ENCODE measurements at regions not wholly inside any gene's neighbourhood (a gene's known extent, or its start where the extent isn't known, plus 50 kb on each side); places are given as distances from the start of the nearest gene placed in this dataset.

GRCh38 chr11:94715225-94715624, 52.9 kb upstream of the AMOTL1 start:
- DNase-seq (ENCODE audit: low spot score) = no peak
- TF ChIP-seq ETS1 (IDR thresholded peaks at IDR 0.05) = no peak
- TF ChIP-seq JUNB (IDR thresholded peaks at IDR 0.05; ENCODE audit: unreplicated experiment) = no peak
- TF ChIP-seq CTCF (conservative IDR thresholded peaks at IDR 0.05; ENCODE audit: low read depth in 2 of 2) = no peak
- no peak for TF ChIP-seq NANOG (IDR thresholded peaks at IDR 0.05; ENCODE audit: borderline replicate concordance)
- TF ChIP-seq ZNF331 (CRISPR knock-in tag; IDR thresholded peaks at IDR 0.05; ENCODE audit: low read depth) = no peak
- no peak for TF ChIP-seq POLR2AphosphoS5 (IDR thresholded peaks at IDR 0.05; ENCODE audit: low read depth)
- no peak for TF ChIP-seq CREB1 (CRISPR knock-in tag; IDR thresholded peaks at IDR 0.05; ENCODE audit: low read depth)
- TF ChIP-seq EZH2 (IDR thresholded peaks at IDR 0.05; ENCODE audit: low read depth, unreplicated experiment) = no peak
- TF ChIP-seq EZH2phosphoT487 (IDR thresholded peaks at IDR 0.05; ENCODE audit: unreplicated experiment) = no peak
- no peak for TF ChIP-seq REST (IDR thresholded peaks at IDR 0.05; ENCODE audit: unreplicated experiment)
- no peak for TF ChIP-seq ZNF114 (CRISPR knock-in tag; IDR thresholded peaks at IDR 0.05)
- TF ChIP-seq, protein P1, sequence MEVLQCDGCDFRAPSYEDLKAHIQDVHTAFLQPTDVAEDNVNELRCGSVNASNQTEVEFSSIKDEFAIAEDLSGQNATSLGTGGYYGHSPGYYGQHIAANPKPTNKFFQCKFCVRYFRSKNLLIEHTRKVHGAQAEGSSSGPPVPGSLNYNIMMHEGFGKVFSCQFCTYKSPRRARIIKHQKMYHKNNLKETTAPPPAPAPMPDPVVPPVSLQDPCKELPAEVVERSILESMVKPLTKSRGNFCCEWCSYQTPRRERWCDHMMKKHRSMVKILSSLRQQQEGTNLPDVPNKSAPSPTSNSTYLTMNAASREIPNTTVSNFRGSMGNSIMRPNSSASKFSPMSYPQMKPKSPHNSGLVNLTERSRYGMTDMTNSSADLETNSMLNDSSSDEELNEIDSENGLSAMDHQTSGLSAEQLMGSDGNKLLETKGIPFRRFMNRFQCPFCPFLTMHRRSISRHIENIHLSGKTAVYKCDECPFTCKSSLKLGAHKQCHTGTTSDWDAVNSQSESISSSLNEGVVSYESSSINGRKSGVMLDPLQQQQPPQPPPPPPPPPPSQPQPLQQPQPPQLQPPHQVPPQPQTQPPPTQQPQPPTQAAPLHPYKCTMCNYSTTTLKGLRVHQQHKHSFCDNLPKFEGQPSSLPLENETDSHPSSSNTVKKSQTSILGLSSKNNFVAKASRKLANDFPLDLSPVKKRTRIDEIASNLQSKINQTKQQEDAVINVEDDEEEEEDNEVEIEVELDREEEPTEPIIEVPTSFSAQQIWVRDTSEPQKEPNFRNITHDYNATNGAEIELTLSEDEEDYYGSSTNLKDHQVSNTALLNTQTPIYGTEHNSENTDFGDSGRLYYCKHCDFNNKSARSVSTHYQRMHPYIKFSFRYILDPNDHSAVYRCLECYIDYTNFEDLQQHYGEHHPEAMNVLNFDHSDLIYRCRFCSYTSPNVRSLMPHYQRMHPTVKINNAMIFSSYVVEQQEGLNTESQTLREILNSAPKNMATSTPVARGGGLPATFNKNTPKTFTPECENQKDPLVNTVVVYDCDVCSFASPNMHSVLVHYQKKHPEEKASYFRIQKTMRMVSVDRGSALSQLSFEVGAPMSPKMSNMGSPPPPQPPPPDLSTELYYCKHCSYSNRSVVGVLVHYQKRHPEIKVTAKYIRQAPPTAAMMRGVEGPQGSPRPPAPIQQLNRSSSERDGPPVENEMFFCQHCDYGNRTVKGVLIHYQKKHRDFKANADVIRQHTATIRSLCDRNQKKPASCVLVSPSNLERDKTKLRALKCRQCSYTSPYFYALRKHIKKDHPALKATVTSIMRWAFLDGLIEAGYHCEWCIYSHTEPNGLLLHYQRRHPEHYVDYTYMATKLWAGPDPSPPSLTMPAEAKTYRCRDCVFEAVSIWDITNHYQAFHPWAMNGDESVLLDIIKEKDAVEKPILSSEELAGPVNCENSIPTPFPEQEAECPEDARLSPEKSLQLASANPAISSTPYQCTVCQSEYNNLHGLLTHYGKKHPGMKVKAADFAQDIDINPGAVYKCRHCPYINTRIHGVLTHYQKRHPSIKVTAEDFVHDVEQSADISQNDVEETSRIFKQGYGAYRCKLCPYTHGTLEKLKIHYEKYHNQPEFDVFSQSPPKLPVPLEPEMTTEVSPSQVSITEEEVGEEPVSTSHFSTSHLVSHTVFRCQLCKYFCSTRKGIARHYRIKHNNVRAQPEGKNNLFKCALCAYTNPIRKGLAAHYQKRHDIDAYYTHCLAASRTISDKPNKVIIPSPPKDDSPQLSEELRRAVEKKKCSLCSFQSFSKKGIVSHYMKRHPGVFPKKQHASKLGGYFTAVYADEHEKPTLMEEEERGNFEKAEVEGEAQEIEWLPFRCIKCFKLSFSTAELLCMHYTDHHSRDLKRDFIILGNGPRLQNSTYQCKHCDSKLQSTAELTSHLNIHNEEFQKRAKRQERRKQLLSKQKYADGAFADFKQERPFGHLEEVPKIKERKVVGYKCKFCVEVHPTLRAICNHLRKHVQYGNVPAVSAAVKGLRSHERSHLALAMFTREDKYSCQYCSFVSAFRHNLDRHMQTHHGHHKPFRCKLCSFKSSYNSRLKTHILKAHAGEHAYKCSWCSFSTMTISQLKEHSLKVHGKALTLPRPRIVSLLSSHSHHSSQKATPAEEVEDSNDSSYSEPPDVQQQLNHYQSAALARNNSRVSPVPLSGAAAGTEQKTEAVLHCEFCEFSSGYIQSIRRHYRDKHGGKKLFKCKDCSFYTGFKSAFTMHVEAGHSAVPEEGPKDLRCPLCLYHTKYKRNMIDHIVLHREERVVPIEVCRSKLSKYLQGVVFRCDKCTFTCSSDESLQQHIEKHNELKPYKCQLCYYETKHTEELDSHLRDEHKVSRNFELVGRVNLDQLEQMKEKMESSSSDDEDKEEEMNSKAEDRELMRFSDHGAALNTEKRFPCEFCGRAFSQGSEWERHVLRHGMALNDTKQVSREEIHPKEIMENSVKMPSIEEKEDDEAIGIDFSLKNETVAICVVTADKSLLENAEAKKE (CRISPR knock-in tag; IDR thresholded peaks at IDR 0.05) = no peak
- TF ChIP-seq STAT1 (IDR thresholded peaks at IDR 0.05; ENCODE audit: unreplicated experiment) = no peak
- Histone ChIP-seq H3K27ac (ENCODE audit: low read depth) (no peak overlapping the region), H3F3A (replicated peaks; ENCODE audit: low read depth) (no peaks in the 10 kb centered on the region), H3K9me2 (ENCODE audit: insufficient read depth) (no peaks in the 10 kb centered on the region), H3K79me2 (replicated peaks; ENCODE audit: insufficient read depth) (no peaks in the 10 kb centered on the region), H3K27me3 (ENCODE audit: insufficient read depth) (no peaks in the 10 kb centered on the region), H3K4me3 (no peak overlapping the region), H3K4me1 (ENCODE audit: insufficient read depth) (no peaks in the 10 kb centered on the region), H4K20me1 (replicated peaks; ENCODE audit: insufficient read depth) (no peaks in the 10 kb centered on the region), H2AFZ (no peak overlapping the region), H3K36me3 (ENCODE audit: insufficient read depth) (no peaks in the 10 kb centered on the region), H3K4me2 (no peak overlapping the region)
- ATAC-seq = no peak
- Mint-ChIP-seq H3K4me1 (no peaks in the 10 kb centered on the region), H3K27me3 (ENCODE audit: insufficient read depth, low read depth, poor library complexity) (no peaks in the 10 kb centered on the region), H3K27ac (no peak overlapping the region), H3K9me3 (peaks cover 2% of the 10 kb centered on the region; the same call in 2 of the 3 replicates), H3K36me3 (ENCODE audit: low read depth) (peaks cover 4% of the 10 kb centered on the region; the same call in 2 of the 3 replicates), H3K4me3 (no peak overlapping the region)
